Type B pancreatic cell (in vitro differentiated cells): ENCODE measurements at regions not wholly inside any gene's neighbourhood (a gene's known extent, or its start where the extent isn't known, plus 50 kb on each side); places are given as distances from the start of the nearest gene placed in this dataset.

Experiments
- DNase-seq: peaks from one replicate; pipeline ENCODE4 v3.0.0; 2021; ENCODE audit warnings: mixed read lengths; ENCODE audit not compliant: unreplicated experiment; ENCODE audit errors: extremely low spot score
- H3K27ac Mint-ChIP-seq: 2 replicates; pipeline ENCODE4 v1.8.0; 2021; ENCODE audit warnings: mild to moderate bottlenecking, mixed read lengths
- H3K27me3 Mint-ChIP-seq: 2 replicates; pipeline ENCODE4 v1.8.0; 2021; ENCODE audit warnings: mixed read lengths
- H3K36me3 Mint-ChIP-seq: 2 replicates; pipeline ENCODE4 v1.8.0; 2021; ENCODE audit warnings: mixed read lengths
- H3K4me1 Mint-ChIP-seq: one replicate; pipeline ENCODE4 v1.8.0; 2021; ENCODE audit warnings: mixed read lengths; ENCODE audit not compliant: unreplicated experiment
- H3K4me3 Mint-ChIP-seq: 2 replicates; pipeline ENCODE4 v1.8.0; 2021; ENCODE audit warnings: mild to moderate bottlenecking, mixed read lengths
- H3K9me3 Mint-ChIP-seq: 2 replicates; pipeline ENCODE4 v1.8.0; 2021; ENCODE audit warnings: mixed read lengths
- TF ChIP-seq, protein P1 (sequence below): fragments of 200-600 bp; sonication (generic); conservative IDR thresholded peaks from 2 replicates; pipeline ENCODE4 v1.5.0; 2021; ENCODE audit warnings: antibody characterized with exemption, mild to moderate bottlenecking

DNA sequence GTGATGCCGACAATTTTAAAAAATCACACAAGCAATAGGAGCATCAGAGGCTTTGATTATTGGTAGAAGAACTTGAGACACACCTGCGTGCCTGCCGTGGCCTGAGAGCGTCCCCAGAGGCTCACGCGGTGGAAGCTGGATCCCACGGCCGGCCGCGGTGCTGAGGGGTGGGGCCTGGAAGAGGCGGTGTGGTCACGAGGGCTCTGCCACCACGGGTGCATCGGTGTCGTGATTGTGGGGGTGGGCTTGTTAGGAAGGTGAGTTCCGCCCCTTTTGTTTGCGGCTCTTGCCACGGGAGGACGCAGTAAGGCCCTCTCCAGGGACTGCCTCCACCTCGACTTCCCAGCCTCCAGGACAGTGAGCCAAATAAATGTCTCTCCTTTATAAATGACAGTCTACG lies 77.2 kb upstream of the ADRA2C start:
- peaks cover 5% of the 10 kb centered on the region for H3K9me3 Mint-ChIP-seq
- TF ChIP-seq, protein P1, sequence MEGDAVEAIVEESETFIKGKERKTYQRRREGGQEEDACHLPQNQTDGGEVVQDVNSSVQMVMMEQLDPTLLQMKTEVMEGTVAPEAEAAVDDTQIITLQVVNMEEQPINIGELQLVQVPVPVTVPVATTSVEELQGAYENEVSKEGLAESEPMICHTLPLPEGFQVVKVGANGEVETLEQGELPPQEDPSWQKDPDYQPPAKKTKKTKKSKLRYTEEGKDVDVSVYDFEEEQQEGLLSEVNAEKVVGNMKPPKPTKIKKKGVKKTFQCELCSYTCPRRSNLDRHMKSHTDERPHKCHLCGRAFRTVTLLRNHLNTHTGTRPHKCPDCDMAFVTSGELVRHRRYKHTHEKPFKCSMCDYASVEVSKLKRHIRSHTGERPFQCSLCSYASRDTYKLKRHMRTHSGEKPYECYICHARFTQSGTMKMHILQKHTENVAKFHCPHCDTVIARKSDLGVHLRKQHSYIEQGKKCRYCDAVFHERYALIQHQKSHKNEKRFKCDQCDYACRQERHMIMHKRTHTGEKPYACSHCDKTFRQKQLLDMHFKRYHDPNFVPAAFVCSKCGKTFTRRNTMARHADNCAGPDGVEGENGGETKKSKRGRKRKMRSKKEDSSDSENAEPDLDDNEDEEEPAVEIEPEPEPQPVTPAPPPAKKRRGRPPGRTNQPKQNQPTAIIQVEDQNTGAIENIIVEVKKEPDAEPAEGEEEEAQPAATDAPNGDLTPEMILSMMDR: no peak
- H3K4me3 Mint-ChIP-seq: no peak overlapping the region
- H3K27me3 Mint-ChIP-seq: peaks cover 23% of the 10 kb centered on the region
- DNase-seq: no peak
- H3K36me3 Mint-ChIP-seq: no peaks in the 10 kb centered on the region
- no peaks in the 10 kb centered on the region for H3K4me1 Mint-ChIP-seq
- no peak overlapping the region for H3K27ac Mint-ChIP-seq

DNA sequence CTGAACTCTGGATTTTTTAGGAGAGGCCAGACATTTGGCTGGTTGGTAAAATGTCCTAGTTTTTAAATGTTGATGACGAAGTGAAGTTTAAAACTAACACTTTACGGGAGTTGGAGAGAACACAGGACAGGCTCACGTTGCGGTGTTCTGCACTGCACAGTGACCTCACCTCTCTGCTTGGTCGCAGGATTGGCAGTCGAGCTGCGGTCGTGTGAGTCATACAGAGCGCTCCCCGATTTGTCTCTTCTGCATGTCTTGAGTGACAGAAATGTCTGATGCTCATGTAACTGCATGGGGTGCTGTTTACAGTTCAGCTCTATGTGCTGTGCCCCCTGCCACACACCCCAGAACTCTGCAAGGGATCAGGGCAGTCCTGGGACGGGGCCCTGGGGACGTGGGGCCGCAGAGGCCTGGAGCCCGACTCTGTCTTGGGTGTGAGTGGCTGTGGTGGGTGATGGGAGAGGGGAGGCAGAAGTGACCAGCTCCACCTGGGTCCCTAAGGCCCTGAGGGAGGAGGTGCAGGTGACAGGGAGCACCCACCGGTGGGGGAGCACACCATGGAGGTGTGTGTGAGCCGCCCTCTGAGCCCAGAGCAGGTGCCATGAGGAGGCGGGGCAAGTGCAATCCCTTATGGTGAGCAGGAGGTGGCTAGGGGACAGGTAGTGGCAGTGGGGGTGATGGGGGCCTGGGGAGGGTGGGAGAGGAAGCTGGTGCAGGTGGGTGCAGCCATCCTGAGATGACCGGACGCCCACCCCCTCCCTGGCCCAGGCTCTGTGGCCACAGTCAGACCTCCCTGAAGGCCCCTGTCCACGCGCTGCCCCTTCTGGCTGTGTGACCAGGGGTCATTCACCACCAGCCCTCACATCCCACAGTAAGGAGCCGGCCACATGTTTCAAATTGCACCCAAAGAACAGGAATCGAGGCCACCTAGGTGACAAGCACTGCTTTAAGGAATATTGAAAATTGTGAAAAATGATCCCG lies 77.9 kb upstream of the ADRA2C start:
- peaks cover 3% of the 10 kb centered on the region for H3K9me3 Mint-ChIP-seq
- DNase-seq: no peak
- H3K27ac Mint-ChIP-seq: no peak overlapping the region
- peaks cover 16% of the 10 kb centered on the region for H3K27me3 Mint-ChIP-seq
- TF ChIP-seq, protein P1: no peak
- no peak overlapping the region for H3K4me3 Mint-ChIP-seq
- H3K36me3 Mint-ChIP-seq: no peaks in the 10 kb centered on the region
- no peaks in the 10 kb centered on the region for H3K4me1 Mint-ChIP-seq

DNA sequence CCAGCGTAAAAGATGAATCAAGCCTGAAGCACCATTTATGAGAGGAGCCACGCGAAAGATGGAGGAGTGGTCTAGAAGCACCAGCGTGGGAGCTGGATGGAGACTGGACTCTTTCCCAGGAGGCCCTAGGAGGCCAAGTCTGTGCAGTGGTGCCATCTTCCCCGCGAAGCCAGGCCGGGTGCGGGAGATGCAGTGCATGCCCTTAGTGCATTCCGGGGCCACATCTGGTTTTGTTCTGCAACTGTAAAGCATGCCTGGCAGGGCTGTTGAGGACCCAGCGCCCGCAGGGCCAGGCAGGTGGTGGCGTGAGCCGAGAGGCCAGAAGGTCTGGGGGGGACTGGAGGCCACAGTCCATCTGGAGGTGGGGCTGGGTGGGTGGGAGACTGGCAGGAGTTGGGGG lies 78.6 kb upstream of the ADRA2C start:
- Mint-ChIP-seq H3K4me1 (no peaks in the 10 kb centered on the region), H3K4me3 (no peak overlapping the region), H3K9me3 (no peaks in the 10 kb centered on the region), H3K27me3 (peaks cover 16% of the 10 kb centered on the region), H3K36me3 (no peaks in the 10 kb centered on the region), H3K27ac (no peak overlapping the region)
- no peak for DNase-seq
- TF ChIP-seq, protein P1: no peak

DNA sequence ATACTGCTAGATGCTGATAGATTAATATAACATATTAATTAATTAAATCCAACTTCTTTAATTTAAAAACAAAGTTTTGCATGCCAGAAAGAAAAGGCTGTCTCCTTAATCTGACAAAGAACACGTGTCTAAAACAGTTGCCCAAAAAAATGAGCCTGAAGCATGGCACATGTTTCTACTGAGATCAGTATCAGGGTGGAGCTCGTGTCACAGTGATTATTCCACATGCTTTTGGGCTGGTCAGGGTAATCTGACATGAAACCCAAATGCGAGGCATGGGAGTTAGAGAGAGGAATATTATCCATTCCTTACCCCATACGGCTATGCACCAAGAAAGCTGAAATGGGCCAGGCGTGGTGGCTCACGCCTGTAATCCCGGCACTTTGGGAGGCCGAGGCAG lies 79.4 kb upstream of the ADRA2C start:
- Mint-ChIP-seq H3K27ac (no peak overlapping the region), H3K27me3 (peaks cover 15% of the 10 kb centered on the region), H3K4me1 (no peaks in the 10 kb centered on the region), H3K36me3 (no peaks in the 10 kb centered on the region), H3K4me3 (no peak overlapping the region), H3K9me3 (no peaks in the 10 kb centered on the region)
- TF ChIP-seq, protein P1: no peak
- DNase-seq: no peak

DNA sequence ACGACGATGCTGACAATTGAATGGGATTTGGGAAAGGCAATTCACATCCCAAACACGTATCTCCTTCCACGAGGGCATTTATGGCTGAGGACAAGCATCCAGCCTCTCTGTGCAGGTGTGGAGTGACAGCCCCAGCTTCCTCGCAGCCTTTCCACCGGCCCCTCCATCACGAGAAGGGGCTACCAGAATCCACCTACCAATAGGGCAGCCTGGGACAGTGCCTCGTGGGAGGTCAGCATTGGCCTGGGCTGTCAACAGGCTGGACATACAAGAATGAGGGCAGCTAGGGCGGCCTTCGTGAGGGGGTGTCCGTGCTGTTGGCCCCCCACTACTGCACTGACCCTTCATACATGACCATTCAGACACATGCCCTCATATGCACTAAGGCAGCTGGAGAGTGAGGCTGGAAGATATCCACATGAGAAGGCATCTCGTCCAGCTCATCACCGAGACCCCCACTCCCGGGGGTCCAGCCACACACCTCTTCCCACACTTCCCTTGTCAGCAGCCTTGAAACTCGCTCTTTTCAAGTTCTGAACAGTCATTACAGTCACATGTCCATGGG lies 81.0 kb upstream of the ADRA2C start:
- Mint-ChIP-seq H3K9me3 (no peaks in the 10 kb centered on the region), H3K4me3 (no peak overlapping the region), H3K36me3 (no peaks in the 10 kb centered on the region), H3K27ac (no peak overlapping the region), H3K4me1 (no peaks in the 10 kb centered on the region), H3K27me3 (peaks cover 20% of the 10 kb centered on the region)
- TF ChIP-seq, protein P1: no peak
- no peak for DNase-seq
